Muscle layer of duodenum (tissue), 2 donors: ENCODE measurements at regions not wholly inside any gene's neighbourhood (a gene's known extent, or its start where the extent isn't known, plus 50 kb on each side); places are given as distances from the start of the nearest gene placed in this dataset.

Experiments used
- H3K27ac ChIP-seq: one replicate; pipeline ENCODE4 v1.7.0; 2013; ENCODE audit warnings: mild to moderate bottlenecking, low read length
- H3K27me3 ChIP-seq: one replicate; pipeline ENCODE4 v1.7.0; 2013; ENCODE audit warnings: low read depth, mild to moderate bottlenecking, control low read depth, low read length
- H3K36me3 ChIP-seq, 2 donors: one replicate each; pipeline ENCODE4 v1.7.0; 2013; ENCODE audit warnings: low read length in 2 of 2, control low read depth in 1 of 2, mild to moderate bottlenecking in 1 of 2; ENCODE audit not compliant: insufficient read depth in 2 of 2, control insufficient read depth in 1 of 2
- H3K4me1 ChIP-seq, 2 donors: one replicate each; pipeline ENCODE4 v1.7.0; 2013; ENCODE audit warnings: low read length in 2 of 2, mild to moderate bottlenecking in 2 of 2, control low read depth in 1 of 2, moderate library complexity in 1 of 2; ENCODE audit not compliant: insufficient read depth in 2 of 2, control insufficient read depth in 1 of 2
- H3K4me3 ChIP-seq, 2 donors: one replicate each; pipeline ENCODE4 v1.7.0; 2013; ENCODE audit warnings: low read length in 2 of 2, low read depth in 1 of 2, mild to moderate bottlenecking in 1 of 2
- H3K9me3 ChIP-seq, 2 donors: one replicate each; pipeline ENCODE4 v1.7.0; 2013; ENCODE audit warnings: low read length in 2 of 2, control low read depth in 1 of 2, mild to moderate bottlenecking in 1 of 2; ENCODE audit not compliant: control insufficient read depth in 1 of 2
- donor health status: healthy.

GRCh38 chr14:21891921-21892320 lies 218.3 kb upstream of the OR4E1 start:
- no peak overlapping the region for H3K4me3 ChIP-seq
- H3K27me3 ChIP-seq = no peaks in the 10 kb centered on the region
- H3K27ac ChIP-seq = no peak overlapping the region
- no peaks in the 10 kb centered on the region for H3K36me3 ChIP-seq
- no peaks in the 10 kb centered on the region for H3K4me1 ChIP-seq
- no peaks in the 10 kb centered on the region for H3K9me3 ChIP-seq

GRCh38 chr14:21884995-21885394 lies 211.4 kb upstream of the OR4E1 start:
- Histone ChIP-seq H3K9me3 (peaks cover 0 to 3% of the 10 kb centered on the region in 2 donors), H3K27me3 (no peaks in the 10 kb centered on the region)

GRCh38 chr14:21882226-21882625 lies 208.6 kb upstream of the OR4E1 start:
- no peaks in the 10 kb centered on the region for H3K27me3 ChIP-seq
- peaks cover 0 to 7% of the 10 kb centered on the region in 2 donors for H3K4me1 ChIP-seq
- H3K36me3 ChIP-seq = no peaks in the 10 kb centered on the region
- H3K4me3 ChIP-seq = no peak overlapping the region
- no peak overlapping the region for H3K27ac ChIP-seq
- H3K9me3 ChIP-seq = peaks cover 0 to 3% of the 10 kb centered on the region in 2 donors

More at GRCh38 chr14:21884995-21885394, 211.4 kb upstream of the OR4E1 start:
- Histone ChIP-seq H3K4me1 (peaks cover 0 to 3% of the 10 kb centered on the region in 2 donors), H3K27ac (no peak overlapping the region), H3K36me3 (no peaks in the 10 kb centered on the region), H3K4me3 (no peak overlapping the region)

- Histone ChIP-seq H3K4me3 (no peak overlapping the region), H3K36me3 (no peaks in the 10 kb centered on the region), H3K9me3 (peaks cover 0 to 3% of the 10 kb centered on the region in 2 donors), H3K27me3 (no peaks in the 10 kb centered on the region), H3K4me1 (peaks cover 0 to 7% of the 10 kb centered on the region in 2 donors), H3K27ac (no peak overlapping the region)
Measured at GRCh38 chr14:21880918-21881317, 207.3 kb upstream of the OR4E1 start.

GRCh38 chr14:21875791-21876190 lies 202.2 kb upstream of the OR4E1 start:
- no peak overlapping the region for H3K4me3 ChIP-seq
- H3K27ac ChIP-seq = no peak overlapping the region
- no peaks in the 10 kb centered on the region for H3K36me3 ChIP-seq
- H3K9me3 ChIP-seq = no peaks in the 10 kb centered on the region
- H3K27me3 ChIP-seq = no peaks in the 10 kb centered on the region
- H3K4me1 ChIP-seq = peaks cover 0 to 7% of the 10 kb centered on the region in 2 donors

GRCh38 chr14:21874946-21875345 lies 201.3 kb upstream of the OR4E1 start:
- Histone ChIP-seq H3K4me3 (no peak overlapping the region), H3K36me3 (no peaks in the 10 kb centered on the region), H3K27me3 (no peaks in the 10 kb centered on the region), H3K9me3 (no peaks in the 10 kb centered on the region), H3K4me1 (peaks cover 0 to 4% of the 10 kb centered on the region in 2 donors), H3K27ac (no peak overlapping the region)

GRCh38 chr14:21874167-21874566 lies 200.5 kb upstream of the OR4E1 start:
- no peaks in the 10 kb centered on the region for H3K9me3 ChIP-seq
- no peaks in the 10 kb centered on the region for H3K36me3 ChIP-seq
- no peak overlapping the region for H3K27ac ChIP-seq
- peaks cover 0 to 4% of the 10 kb centered on the region in 2 donors for H3K4me1 ChIP-seq
- H3K27me3 ChIP-seq = no peaks in the 10 kb centered on the region
- no peak overlapping the region for H3K4me3 ChIP-seq

- Histone ChIP-seq H3K4me3 (no peak overlapping the region), H3K27me3 (no peaks in the 10 kb centered on the region), H3K9me3 (no peaks in the 10 kb centered on the region), H3K4me1 (no peaks in the 10 kb centered on the region), H3K36me3 (no peaks in the 10 kb centered on the region), H3K27ac (no peak overlapping the region)
Measured at GRCh38 chr14:21868442-21869046, 194.9 kb upstream of the OR4E1 start.

- H3K4me3 ChIP-seq = no peak overlapping the region
- H3K27me3 ChIP-seq = no peaks in the 10 kb centered on the region
- no peaks in the 10 kb centered on the region for H3K9me3 ChIP-seq
- H3K4me1 ChIP-seq = no peaks in the 10 kb centered on the region
- no peak overlapping the region for H3K27ac ChIP-seq
- H3K36me3 ChIP-seq = no peaks in the 10 kb centered on the region
Measured at GRCh38 chr14:21867541-21867940, 193.9 kb upstream of the OR4E1 start.

GRCh38 chr14:21866479-21866878 lies 192.9 kb upstream of the OR4E1 start:
- Histone ChIP-seq H3K4me1 (no peaks in the 10 kb centered on the region), H3K27me3 (no peaks in the 10 kb centered on the region), H3K36me3 (no peaks in the 10 kb centered on the region), H3K27ac (no peak overlapping the region), H3K9me3 (no peaks in the 10 kb centered on the region), H3K4me3 (no peak overlapping the region)

GRCh38 chr14:21863289-21863688 lies 189.7 kb upstream of the OR4E1 start:
- H3K27me3 ChIP-seq = no peaks in the 10 kb centered on the region

GRCh38 chr14:21861153-21861552 lies 187.5 kb upstream of the OR4E1 start:
- H3K4me1 ChIP-seq = no peaks in the 10 kb centered on the region
- no peak overlapping the region for H3K4me3 ChIP-seq
- no peaks in the 10 kb centered on the region for H3K36me3 ChIP-seq
- H3K9me3 ChIP-seq = no peaks in the 10 kb centered on the region
- H3K27me3 ChIP-seq = no peaks in the 10 kb centered on the region
- H3K27ac ChIP-seq = no peak overlapping the region

More at GRCh38 chr14:21863289-21863688, 189.7 kb upstream of the OR4E1 start:
- H3K27ac ChIP-seq = no peak overlapping the region
- no peak overlapping the region for H3K4me3 ChIP-seq
- no peaks in the 10 kb centered on the region for H3K4me1 ChIP-seq
- no peaks in the 10 kb centered on the region for H3K9me3 ChIP-seq
- H3K36me3 ChIP-seq = no peaks in the 10 kb centered on the region
